Hepatocyte (in vitro differentiated cells): ENCODE measurements at regions not wholly inside any gene's neighbourhood (a gene's known extent, or its start where the extent isn't known, plus 50 kb on each side); places are given as distances from the start of the nearest gene placed in this dataset.

Experiments used
- DNase-seq: peaks from one replicate; pipeline ENCODE4 v3.0.0-alpha.2; 2016; ENCODE audit warnings: low spot score
- H2AFZ ChIP-seq: fragments of 200-600 bp; sonication (generic); 2 replicates; pipeline ENCODE4 v1.6.0; 2016; ENCODE audit warnings: antibody characterized with exemption, mild to moderate bottlenecking
- H3K27ac ChIP-seq: fragments of 200-600 bp; sonication (generic); 2 replicates; pipeline ENCODE4 v1.5.1; 2016; ENCODE audit warnings: mild to moderate bottlenecking
- H3K27me3 ChIP-seq: fragments of 200-600 bp; sonication (generic); 2 replicates; pipeline ENCODE4 v1.6.1; 2016
- H3K36me3 ChIP-seq: fragments of 200-600 bp; sonication (generic); replicated peaks from 2 replicates; pipeline ENCODE4 v1.5.1; 2016; ENCODE audit warnings: low read depth; ENCODE audit not compliant: insufficient read depth
- H3K4me1 ChIP-seq: fragments of 200-600 bp; sonication (generic); 2 replicates; pipeline ENCODE4 v1.5.1; 2016; ENCODE audit warnings: mild to moderate bottlenecking, moderate library complexity; ENCODE audit not compliant: insufficient read depth
- H3K4me2 ChIP-seq: fragments of 200-600 bp; sonication (generic); 2 replicates; pipeline ENCODE4 v1.6.0; 2016
- H3K4me3 ChIP-seq: fragments of 200-600 bp; sonication (generic); 2 replicates; pipeline ENCODE4 v1.5.1; 2016; ENCODE audit warnings: mild to moderate bottlenecking
- H3K79me2 ChIP-seq: fragments of 200-600 bp; sonication (generic); 2 replicates; pipeline ENCODE4 v1.6.0; 2017; ENCODE audit warnings: mild to moderate bottlenecking
- H3K9me2 ChIP-seq: fragments of 200-600 bp; sonication (generic); replicated peaks from 2 replicates; pipeline ENCODE4 v1.6.0; 2017; ENCODE audit warnings: mild to moderate bottlenecking; ENCODE audit not compliant: insufficient read depth
- H3K9me3 ChIP-seq: fragments of 200-600 bp; sonication (generic); 2 replicates; pipeline ENCODE4 v1.5.1; 2016; ENCODE audit warnings: low read depth, mild to moderate bottlenecking
- H4K20me1 ChIP-seq: fragments of 200-600 bp; sonication (generic); 2 replicates; pipeline ENCODE4 v1.6.0; 2016; ENCODE audit warnings: mild to moderate bottlenecking; ENCODE audit not compliant: insufficient read depth, poor library complexity, severe bottlenecking
- EZH2 ChIP-seq: fragments of 200-600 bp; sonication (generic); IDR thresholded peaks from 2 replicates; pipeline ENCODE4 v1.6.1; 2016; ENCODE audit warnings: antibody characterized with exemption, mild to moderate bottlenecking, borderline replicate concordance
- EZH2phosphoT487 ChIP-seq: fragments of 200-600 bp; sonication (generic); IDR thresholded peaks from one replicate; pipeline ENCODE4 v1.6.1; 2018; ENCODE audit warnings: antibody characterized with exemption, mild to moderate bottlenecking, low read depth, moderate library complexity; ENCODE audit not compliant: unreplicated experiment, severe bottlenecking
- whole genome bisulfite sequencing: methylation state at CpG from one replicate; pipeline ENCODE4 v1.1.6; 2016; ENCODE audit warnings: low lambda C conversion rate; ENCODE audit errors: missing lambda C conversion rate; 5-methylcytosine and 5-hydroxymethylcytosine counted together
- TF ChIP-seq, protein P1 (sequence below): fragments of 200-600 bp; sonication (generic); IDR thresholded peaks from 2 replicates; pipeline ENCODE4 v1.5.1; 2016; ENCODE audit warnings: antibody characterized with exemption, mild to moderate bottlenecking; ENCODE audit not compliant: poor library complexity

DNA sequence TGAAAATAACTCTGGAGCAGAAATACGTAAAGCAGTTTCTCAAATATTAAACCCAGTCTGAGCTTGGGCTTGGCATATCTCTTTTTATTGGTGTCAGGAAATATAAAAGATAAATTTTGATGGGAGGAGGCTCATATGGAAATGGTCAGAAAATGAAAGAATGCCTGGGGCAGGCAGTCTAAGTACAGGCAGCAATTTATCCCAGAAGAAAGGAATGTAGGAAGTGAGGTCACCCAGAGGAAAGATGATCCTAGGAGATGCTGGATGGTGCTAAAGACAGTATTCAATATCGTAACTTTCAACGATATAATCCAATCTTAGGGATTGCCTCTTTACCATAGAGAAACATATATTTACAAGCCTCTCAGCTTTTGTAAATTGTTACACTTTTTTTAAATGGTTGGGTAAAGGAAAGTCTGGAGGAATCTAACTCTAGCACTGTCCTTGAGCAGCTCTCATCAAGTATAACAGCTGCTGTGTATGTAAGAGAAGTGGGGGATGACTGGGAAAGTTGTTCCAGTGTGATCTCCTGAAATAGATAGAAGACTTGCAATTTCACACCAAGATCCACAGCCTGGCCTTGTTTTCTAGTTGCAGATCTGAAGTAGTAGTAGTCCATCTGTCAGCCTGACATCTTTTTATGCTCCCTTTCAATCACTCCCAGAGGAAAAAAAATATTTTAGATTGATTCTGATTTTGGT, 256.9 kb upstream of the SASH1 start:
- TF ChIP-seq EZH2phosphoT487 = no peak
- TF ChIP-seq, protein P1, sequence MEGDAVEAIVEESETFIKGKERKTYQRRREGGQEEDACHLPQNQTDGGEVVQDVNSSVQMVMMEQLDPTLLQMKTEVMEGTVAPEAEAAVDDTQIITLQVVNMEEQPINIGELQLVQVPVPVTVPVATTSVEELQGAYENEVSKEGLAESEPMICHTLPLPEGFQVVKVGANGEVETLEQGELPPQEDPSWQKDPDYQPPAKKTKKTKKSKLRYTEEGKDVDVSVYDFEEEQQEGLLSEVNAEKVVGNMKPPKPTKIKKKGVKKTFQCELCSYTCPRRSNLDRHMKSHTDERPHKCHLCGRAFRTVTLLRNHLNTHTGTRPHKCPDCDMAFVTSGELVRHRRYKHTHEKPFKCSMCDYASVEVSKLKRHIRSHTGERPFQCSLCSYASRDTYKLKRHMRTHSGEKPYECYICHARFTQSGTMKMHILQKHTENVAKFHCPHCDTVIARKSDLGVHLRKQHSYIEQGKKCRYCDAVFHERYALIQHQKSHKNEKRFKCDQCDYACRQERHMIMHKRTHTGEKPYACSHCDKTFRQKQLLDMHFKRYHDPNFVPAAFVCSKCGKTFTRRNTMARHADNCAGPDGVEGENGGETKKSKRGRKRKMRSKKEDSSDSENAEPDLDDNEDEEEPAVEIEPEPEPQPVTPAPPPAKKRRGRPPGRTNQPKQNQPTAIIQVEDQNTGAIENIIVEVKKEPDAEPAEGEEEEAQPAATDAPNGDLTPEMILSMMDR = no peak
- TF ChIP-seq EZH2 = no peak
- Histone ChIP-seq H3K9me3 (peaks cover 3% of the 10 kb centered on the region), H3K4me3 (no peak overlapping the region), H2AFZ (no peak overlapping the region), H3K4me2 (no peak overlapping the region), H3K9me2 (no peaks in the 10 kb centered on the region), H3K27ac (no peak overlapping the region), H3K36me3 (no peaks in the 10 kb centered on the region), H3K79me2 (no peaks in the 10 kb centered on the region), H3K27me3 (no peaks in the 10 kb centered on the region), H4K20me1 (no peaks in the 10 kb centered on the region), H3K4me1 (no peaks in the 10 kb centered on the region)
- WGBS = 67% methylated on average over 3 of the region's 3 CpGs
- no peak for DNase-seq

DNA sequence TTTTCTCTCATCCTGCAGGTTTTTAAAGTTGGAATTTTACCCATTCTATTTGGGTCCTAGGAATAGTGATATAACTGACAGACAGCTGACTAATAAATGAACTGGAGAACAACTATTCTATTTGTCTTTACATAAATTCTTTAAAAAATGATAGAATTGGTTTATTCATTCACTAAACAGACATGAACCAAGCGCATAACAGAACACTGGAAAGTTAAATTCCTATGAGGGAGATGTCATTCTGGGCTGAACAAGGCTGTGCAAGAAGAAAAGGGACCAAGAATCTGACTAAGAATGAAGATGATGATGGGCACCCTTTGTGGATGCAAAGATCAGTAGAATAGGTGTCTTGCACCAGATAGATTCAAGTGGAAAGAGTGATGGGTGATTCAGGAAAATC, 256.3 kb upstream of the SASH1 start:
- 92% methylated on average over 1 of the region's 1 CpG for WGBS
- Histone ChIP-seq H3K79me2 (no peaks in the 10 kb centered on the region), H3K9me2 (no peaks in the 10 kb centered on the region), H3K27me3 (no peaks in the 10 kb centered on the region), H3K36me3 (no peaks in the 10 kb centered on the region), H3K27ac (no peak overlapping the region), H3K4me2 (no peak overlapping the region), H4K20me1 (no peaks in the 10 kb centered on the region), H3K4me3 (no peak overlapping the region), H2AFZ (no peak overlapping the region), H3K9me3 (peaks cover 7% of the 10 kb centered on the region), H3K4me1 (no peaks in the 10 kb centered on the region)
- DNase-seq = no peak
- no peak for TF ChIP-seq EZH2phosphoT487
- no peak for TF ChIP-seq EZH2
- TF ChIP-seq, protein P1 = no peak

DNA sequence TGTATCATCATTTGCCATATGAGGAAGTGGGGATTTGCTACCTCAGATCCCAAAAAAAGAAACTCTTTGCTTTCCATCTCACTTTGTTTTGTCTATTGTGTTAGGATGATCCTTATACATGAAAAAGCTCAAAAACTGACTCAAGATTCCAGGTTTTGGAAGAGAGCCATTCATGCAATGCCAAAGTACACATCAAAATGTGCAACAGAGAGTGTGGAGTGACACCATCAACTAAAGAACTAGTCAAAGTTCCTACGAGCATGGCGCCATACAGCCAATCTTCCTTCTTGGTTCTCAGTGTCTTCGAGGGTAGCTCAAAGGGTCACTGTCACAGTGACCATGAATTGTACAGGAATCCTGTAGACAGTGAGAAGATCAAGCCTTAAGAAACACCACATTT, 255.8 kb upstream of the SASH1 start:
- no peak overlapping the region for H3K27ac ChIP-seq
- 96% methylated on average over 3 of the region's 3 CpGs for WGBS
- H3K79me2 ChIP-seq = no peaks in the 10 kb centered on the region
- H4K20me1 ChIP-seq = no peaks in the 10 kb centered on the region
- no peaks in the 10 kb centered on the region for H3K36me3 ChIP-seq
- peaks cover 11% of the 10 kb centered on the region for H3K9me3 ChIP-seq
- no peaks in the 10 kb centered on the region for H3K4me1 ChIP-seq
- no peak overlapping the region for H3K4me3 ChIP-seq
- no peak overlapping the region for H2AFZ ChIP-seq
- no peak for DNase-seq
- H3K27me3 ChIP-seq = no peaks in the 10 kb centered on the region
- no peaks in the 10 kb centered on the region for H3K9me2 ChIP-seq
- TF ChIP-seq, protein P1 = no peak
- TF ChIP-seq EZH2phosphoT487 (no peak), EZH2 (no peak)
- H3K4me2 ChIP-seq = no peak overlapping the region
